HG03135 (cell line): ENCODE measurements at regions not wholly inside any gene's neighbourhood (a gene's known extent, or its start where the extent isn't known, plus 50 kb on each side); places are given as distances from the start of the nearest gene placed in this dataset.
"Not testable (repeated sequence)": the region's sequence is repeated elsewhere in the genome, so short reads cannot be mapped to it uniquely, and the experiment has no call there.

Experiments used
- ATAC-seq: cut with Tn5 transposase; IDR thresholded peaks from one replicate; pipeline ENCODE4 v1.9.1; 2021; ENCODE audit warnings: mild to moderate bottlenecking, moderate library complexity; ENCODE audit not compliant: unreplicated experiment

DNA sequence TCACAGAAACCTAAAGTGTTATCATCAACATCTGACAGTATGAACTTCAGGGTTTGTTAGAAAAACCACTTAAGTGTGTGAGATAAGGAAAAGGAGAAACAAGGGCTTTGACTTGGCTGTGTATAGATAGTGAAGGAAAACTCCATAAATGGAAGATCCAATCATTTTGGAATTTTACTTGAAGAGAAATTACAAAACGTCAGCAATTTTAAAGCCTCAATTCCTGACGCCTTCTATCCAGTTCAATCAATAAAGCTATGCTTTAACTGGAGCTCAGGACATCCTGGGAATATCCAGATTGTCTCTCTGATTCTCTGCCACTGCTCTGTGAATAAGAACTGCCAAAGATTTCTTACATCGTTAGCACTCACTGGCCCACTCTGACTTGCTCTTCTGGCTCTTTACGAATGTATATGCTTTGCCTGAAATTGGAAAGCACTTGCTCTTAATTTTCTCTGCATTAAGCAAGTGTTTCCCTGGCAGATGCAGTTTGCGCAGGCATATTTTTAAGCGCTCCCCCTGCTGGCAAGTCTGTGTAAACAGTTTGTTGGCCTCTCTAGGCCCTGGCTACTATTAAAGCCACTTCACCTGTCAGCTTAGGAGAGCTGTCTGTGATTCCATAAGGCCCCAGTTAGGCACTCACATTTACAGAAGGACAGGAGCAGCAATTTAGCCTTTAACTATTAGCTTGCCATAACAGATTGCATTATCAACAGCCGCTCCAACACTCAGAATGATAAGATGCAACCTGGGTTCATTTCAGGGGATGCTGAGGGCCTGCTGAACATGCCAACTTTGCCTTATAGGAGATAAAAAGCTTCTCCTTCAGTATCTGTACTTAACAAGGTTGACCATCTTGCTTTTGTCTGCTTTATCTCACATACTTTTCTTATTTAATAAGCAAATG lies 251.4 kb upstream of the DDX53 start:
- ATAC-seq = peak; percentile 89

DNA sequence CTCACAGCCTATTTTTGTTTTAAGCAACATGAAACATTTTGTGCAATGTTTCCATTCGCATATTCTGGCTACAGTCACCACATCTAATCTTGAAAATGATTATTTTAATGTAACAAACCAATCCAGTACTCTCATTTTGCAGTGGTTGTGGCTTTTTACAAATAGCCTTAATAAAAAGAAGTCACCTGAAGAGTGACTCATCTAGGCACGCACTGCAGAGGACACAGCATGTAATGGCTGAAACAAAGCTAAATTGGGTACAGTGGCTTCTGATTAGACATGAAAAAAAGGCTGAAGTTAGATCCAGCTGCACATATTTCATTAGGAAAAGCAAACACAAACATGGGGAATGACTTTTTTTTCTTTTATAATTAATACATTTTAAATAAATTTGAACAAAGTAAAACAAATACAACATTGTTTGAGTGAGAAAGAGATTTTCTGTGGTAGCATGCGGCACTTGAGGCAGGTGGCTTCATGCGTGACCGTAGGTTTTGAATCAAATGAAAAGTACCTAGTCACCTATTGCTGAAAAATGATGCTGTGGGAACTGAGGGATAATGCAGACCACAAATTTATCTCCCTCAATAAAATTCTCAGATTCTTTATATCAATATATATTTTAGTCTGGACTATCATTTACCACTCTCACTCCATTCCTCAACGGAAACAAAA lies 240.8 kb upstream of the DDX53 start:
- ATAC-seq = no peak

DNA sequence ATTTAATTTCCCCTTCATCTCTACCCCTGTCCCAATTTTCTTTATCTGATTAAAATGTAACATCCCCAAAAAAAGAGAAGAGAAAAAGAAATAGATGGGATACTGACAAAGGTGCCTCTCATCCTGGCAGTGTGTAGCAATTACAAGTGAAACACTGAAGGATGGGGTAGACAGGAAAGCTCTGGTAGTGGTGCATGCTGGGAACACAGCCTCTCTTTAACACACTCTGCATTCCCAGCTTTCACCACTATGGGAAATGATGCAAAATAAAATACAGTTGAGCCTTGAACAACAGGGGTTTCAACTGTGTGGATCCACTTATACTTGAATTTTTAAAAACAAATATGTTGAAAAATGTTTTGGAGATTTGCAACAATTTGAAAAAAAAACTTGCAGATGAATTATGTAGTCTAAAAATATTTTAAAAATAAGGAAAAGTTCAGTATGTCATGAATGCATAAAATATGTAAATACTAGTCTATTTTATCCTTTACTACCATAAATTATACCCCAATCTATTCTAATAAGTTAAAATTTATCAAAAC lies 239.2 kb upstream of the DDX53 start:
- ATAC-seq = no peak

DNA sequence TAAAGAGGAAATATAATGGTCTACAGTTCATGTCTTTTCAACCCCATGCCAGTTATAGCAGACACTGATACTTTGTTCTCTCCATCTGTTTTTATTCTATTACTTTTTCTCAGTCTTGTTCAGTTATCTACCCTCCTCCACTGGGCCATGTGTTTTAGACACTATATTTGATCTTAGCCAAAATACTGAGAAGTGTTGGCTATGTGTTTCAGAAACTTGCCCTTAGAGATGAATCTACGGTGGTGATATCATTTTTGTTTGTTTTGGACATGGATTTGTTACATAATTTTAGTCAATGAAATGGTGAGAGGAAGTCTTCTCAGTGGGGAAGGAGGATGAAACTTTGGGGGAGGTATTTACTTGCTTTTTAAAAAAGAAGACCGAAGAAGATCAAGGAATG lies 211.5 kb upstream of the DDX53 start:
- ATAC-seq = no peak

DNA sequence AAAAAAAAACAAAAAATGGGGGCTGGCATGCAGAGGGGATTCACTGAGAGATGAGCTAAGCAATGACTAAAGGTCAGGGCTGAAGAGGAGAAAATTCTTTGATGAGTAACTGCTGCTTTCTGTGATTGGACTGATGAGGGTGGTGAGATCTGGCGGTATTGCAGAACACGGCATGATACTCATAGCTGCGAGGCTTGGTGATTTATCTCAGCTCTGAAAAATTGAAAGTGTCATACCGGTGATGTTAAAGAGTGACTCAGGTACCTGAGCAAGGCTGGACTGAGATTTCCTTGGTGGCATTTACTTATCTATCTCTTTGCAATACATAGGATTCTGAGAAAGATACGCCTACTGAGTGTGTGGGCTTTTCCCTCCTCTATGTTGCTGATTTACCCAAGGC lies 204.1 kb upstream of the DDX53 start:
- ATAC-seq = no peak

DNA sequence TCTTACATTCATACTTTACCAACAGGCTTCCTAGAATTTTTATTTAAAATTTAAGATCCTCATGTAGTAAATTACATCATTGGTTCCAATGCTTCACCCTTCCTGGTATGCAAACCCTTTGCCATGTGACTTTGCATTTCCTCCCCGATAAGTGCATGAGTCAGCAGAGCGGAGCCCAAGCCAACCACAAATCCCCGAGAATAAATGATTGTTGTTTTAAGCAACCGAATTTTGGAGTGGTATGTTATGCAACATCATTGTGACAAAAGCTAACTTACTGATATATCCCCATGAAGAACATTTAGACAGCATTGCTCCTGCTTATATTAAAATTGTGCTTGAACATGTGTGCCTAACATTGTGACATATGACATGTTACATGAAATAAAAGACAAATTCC lies 199.4 kb upstream of the DDX53 start:
- ATAC-seq = no peak

DNA sequence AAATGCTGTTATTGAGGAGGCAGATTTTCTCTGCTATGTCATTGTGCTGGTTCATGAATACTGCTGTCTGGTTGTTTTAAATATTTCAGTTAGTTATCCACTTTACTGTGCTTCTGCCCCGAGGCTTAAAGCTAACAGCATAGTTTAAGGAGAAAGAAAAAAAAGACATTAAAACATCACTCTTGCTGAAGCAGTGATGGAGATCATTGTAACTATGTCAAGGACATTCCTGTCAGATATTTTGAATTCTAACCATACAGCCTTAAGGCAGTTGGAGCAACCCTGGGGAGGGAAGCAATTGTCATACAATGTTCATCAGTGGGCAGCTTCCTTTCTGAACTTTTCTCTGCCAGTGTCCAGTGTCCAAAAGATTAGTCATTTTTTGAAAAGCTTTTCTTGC lies 199.0 kb upstream of the DDX53 start:
- no peak for ATAC-seq

DNA sequence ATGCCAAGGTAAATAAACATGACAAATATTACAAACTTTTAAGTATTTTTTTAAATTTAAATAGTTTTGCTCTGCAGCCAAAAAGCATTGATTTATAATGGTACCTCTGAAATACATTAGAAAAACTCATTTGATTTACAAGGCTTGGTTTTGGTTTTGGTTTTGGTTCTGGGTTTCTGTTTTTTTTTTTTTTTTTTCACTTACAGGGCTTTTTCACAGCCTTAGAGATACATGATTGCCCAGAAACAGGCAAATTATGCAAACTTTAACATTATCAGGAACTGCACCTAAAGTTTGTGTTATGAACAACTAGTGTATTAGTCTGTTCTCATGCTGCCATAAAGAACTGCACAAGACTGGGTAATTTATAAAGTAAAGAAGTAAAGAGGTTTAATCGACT lies 196.4 kb upstream of the DDX53 start:
- no peak for ATAC-seq

DNA sequence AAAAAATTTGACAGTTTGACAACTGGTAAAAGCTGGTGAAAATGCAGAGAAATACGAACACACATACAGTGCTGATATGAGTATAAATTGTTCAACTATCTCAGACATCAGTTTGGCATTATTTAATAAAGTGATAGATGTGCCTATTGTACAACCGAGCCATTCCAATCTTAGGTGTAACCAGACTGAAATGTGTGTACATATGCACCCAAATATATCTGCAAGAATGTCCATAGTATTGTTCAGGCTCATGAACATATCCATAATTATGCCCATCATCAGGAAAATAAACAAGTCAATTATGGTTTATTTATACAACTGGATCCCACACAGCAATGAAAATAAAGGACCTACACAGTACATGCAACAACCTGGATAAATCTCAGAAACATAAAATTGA lies 188.9 kb upstream of the DDX53 start:
- ATAC-seq = no peak

DNA sequence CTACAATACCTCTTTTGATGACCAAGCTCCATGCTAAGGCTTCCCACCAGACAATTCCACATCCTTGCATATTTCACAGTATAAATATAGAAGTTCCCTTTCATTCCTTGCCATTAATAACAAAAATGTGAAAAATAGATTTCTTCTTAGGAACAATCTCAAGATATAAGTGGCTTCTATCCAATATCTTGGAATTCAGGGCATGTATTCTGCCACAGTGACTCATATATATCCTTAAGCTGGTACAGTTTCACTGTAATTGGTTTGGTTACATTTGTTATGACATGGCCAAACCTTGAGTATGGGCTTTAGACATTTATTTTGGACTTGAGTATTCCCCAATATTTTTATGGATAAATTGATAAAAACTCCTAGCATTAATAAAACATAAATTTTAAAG lies 181.7 kb upstream of the DDX53 start:
- ATAC-seq = no peak

DNA sequence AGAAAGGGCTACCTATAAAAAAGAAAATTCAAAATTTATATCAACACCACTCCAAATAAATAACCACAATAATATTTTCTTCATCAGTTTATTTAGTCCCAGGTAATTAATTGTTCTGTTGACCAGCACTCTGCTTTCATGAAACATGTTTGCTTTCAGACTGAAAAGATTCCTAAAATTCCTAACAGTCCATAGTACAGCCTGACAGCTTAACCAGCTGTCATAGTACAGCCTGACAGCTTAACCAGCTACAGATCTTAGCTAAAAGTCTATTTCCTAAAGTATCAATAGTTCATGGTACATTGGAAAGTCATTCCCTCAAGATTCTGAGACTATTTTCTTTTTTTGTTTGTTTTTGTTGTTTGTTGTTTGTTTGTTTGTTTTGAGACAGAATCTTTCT lies 144.1 kb upstream of the DDX53 start:
- no peak for ATAC-seq

DNA sequence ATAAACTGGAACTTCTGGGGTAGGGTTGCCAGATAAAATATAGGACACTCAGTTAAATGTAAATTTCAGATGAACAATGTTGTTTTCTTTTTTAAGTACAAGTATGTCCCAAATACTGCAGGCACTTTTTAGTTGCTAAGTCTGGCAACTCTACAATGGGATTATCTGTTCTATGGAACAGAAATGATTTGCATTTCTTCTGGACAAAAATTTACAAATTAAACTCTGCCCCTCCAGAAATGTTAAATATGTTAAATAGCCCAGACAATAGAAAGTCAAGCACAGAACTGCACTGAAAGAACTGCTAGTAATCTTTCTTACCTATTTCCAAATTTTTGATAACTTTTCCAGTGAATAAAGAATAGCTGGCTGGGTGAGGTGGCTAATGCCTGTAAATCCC lies 140.1 kb upstream of the DDX53 start:
- ATAC-seq = no peak

DNA sequence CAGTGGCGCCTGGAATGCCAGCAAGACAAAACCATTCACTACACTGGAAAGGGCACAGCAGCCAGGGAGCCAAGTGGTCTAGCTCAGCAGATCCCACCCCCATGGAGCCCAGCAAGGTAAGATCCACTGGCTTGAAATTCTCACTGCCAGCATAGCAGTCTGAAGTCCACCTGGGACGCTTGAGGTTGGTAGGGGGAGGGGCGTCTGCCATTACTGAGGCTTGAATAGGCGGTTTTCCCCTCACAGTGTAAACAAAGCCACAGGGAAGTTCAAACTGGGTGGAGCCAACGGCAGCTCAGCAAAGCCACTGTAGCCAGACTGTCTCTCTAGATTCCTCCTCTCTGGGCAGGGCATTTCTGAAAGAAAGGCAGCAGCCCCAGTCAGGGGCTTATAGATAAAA lies 133.0 kb upstream of the DDX53 start:
- not testable (repeated sequence) for ATAC-seq

DNA sequence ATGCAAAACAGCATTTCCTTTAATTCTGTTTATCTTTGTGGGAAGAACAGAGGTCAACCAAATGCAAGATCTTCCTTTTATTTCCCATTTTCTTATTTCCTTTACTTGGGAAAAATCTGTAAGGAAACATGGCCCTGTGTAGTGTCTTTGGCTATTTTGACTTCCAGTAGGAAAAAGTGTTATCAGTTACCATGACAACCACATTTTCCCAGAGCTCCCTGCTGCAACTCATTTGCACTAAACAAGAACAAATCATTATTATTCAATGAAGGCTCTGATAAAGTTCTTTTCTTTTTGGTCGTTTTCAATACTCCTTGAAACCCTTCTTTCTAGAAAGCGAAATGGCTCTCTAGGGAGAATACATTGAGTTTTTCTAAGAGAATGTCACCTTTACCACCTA lies 117.2 kb upstream of the DDX53 start:
- ATAC-seq = no peak

DNA sequence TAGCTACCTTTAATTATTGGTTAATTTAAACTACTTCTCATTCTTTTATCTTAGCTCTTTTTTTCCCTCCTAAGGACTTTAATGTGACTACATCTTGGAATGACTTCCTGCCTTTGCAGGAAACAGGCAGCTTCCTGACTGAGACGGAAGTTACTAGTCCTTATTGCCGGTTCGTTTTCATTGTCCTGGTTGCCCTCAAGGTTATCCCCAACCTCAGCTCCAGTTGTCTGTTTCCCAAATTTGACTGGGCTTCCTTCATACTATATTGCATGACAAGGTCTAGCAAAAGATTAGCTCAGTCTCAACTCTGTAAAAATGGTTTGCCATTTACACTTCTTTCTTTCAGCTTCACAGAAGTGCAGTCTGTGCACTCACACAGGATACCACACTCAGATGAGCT lies 109.9 kb upstream of the DDX53 start:
- no peak for ATAC-seq

DNA sequence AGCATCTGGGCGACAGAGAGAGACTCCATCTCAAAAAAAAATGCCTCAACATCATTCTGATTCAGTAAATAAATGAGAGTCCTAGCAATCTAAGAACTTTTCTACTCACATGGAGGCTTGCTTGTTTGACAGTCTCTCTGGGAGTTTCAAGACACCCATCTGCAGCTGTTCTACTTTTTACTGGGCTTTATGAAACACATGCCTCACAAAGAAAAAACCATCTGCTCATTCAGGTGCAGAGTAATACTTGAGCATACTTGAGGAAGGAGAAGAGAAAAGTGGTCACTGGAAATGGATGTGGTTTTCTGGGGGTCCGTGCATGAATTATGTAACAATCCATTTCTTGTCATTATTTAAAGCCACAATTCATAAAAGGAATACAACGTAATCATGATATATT lies 87.1 kb upstream of the DDX53 start:
- no peak for ATAC-seq

DNA sequence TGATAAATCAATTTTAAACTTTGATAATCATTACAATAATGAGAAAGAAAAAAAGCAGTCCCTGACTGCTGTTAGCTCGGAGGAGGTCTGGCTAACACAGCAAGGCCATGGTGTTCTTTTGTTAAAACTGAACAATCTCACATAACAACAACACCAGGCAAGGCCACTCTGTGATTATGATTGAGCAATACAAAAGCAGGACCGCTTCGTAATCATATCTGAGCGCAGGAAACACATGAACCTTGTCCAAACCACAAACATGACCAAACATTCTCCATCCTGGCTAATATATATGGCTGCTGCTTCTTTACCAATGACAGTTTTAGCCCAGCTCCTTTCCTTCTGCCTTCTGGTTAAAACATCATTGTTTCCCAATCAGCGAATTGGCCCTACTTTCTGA lies 76.8 kb upstream of the DDX53 start:
- ATAC-seq = no peak

DNA sequence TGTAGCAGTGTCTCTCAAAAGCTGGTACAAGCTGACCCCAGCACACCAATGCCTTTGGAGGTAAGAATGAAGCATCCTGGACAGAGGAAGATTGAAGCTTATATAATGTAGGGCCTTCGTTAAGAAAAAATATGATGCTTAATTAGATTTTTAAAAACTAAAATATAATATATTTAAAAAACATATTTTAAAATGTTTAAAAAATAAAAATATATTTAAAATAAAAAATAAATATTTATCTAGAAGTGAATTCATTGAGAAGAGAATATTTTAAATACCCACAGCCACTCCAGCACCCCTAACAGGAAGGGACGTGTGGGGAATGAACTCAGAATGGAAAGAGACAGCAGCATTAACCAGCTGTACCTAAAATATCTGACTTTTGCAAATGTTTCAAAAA lies 65.1 kb upstream of the DDX53 start:
- no peak for ATAC-seq

DNA sequence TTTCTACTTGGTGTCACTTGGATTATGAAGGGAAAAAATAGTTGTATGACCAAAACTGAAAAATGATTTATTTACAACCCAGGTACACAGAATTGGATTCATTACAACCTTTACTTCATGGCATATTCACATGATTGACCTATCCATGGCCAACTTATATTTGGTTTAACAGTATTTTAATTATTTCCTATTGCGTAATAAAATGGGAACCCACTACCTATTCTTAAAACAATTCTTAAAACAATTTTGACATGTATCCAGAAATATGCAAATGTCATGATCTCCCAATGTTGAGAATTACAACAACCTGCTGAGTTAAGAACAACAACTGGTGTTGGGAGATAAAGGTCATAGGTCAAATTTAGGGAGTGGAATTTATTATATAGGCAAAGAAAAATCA lies 54.8 kb upstream of the DDX53 start:
- no peak for ATAC-seq
